Activated CD4-positive, alpha-beta T cell treated with anti-CD3 and anti-CD28 coated beads, Interleukin-2, Interleukin-4, amounts not matched to agents 100 ng/mL and 50 ng/mL, durations not matched to agents 16 hours and 8 hours (primary cell): ENCODE measurements at regions not wholly inside any gene's neighbourhood (a gene's known extent, or its start where the extent isn't known, plus 50 kb on each side); places are given as distances from the start of the nearest gene placed in this dataset.
"Not testable (repeated sequence)": the region's sequence is repeated elsewhere in the genome, so short reads cannot be mapped to it uniquely, and the experiment has no call there.

Experiments
- DNase-seq: peaks from one replicate; pipeline ENCODE4 v3.0.0-alpha.2; 2020; ENCODE audit warnings: low spot score

DNA sequence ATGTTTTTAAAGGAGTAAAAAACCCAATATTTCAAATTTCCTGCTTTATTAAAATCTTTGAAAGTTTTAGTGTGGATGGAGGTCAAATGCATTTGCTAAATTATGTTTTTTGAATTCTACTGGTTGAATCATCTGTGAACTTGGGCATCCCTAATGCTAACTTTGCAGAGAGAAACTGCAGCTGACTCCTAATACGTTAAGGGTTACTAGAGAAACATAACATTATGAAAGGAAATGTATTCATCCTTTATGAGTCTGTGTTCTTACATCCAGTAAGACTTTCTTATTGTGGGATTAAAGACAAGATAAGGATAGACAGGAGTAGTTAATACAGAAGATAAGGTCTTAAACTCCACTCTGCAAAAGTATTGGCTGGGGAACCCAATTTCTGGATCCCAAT lies 140.6 kb downstream of the FAM124B start:
- DNase-seq, result no peak

DNA sequence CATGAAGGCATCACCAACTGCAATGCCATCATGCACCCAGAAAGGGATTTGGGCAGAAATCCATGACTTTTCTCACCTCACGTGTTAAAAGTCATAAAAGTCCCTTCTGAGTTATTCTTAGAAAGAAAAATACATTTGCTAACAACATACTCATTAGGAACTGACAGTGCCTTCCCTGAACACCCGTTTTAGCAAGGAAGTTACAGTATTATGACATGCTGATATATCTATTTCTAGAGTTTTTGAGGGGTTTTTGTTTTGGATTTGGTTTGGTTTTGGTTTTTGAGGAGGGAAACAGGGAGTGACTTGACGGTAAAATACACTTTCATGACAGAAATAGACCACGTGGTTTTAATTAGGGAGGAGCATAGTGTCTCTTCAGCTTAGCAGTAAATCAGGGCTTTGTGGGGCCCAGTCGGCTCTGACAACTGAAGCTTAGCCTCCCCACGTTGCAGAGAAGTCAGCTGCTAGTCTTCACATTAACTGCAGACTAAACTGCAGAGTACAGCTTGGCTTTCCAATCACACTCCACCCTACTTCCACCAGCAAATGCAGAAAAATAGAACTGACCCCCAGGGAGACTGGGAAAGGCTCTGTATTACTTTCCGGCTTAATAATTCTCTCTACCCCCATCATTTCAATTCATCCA lies 141.4 kb downstream of the FAM124B start:
- DNase-seq, result no peak

DNA sequence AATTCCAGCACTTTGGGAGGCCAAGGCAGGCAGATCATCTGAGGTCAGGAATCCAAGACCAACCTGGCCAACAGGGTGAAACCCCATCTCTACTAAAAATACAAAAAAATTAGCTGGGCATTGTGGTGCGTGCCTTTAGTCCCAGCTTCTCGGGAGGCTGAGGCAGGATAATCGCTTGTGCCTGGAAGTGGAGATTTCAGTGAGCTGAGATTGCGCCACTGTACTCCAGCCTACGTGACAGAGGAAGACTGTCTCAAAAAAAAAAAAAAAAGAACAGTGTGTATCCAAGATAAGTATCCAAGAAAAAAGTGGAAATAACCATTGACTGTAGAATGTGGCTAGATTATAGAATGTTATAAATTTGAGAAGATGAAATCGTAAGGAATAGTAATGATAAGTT lies 142.1 kb downstream of the FAM124B start:
- DNase-seq, result no peak

DNA sequence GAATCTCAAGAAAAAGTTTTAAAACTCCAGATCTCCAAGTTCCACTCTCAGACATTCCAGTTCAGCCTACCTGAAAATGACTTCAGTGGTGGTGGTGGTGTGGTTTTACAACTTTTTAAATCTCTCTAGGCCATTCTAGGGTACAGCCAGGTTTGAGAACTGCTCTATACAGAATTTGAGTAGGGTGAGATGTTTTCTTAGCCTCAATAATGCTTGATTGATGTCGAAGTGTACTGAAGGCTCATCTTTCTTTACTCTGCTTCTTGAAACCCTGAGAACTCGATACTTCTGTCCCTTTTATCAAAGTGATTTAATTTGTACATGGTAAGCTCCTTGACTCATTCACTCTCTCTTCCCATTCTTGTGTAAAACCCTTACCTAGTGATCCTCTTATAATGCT lies 143.8 kb downstream of the FAM124B start:
- DNase-seq, result no peak

DNA sequence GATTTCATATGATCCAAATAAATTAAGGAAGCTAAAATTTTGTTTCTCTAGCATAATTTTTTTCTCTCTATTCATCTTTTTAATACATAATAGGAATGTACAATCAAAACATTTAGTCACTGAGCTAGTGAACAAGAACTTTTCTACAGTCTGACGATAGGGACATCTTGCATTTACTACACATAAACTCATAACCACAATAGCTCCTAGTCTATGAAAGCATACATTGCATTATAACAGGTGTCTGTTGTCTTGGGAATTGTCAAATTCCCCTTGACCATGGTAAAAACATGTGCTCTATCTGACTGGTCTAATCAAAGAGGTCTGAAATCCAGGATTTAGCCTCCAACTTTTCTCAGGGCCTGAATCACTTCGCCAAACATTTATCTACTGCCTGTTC lies 144.8 kb downstream of the FAM124B start:
- DNase-seq, result no peak

DNA sequence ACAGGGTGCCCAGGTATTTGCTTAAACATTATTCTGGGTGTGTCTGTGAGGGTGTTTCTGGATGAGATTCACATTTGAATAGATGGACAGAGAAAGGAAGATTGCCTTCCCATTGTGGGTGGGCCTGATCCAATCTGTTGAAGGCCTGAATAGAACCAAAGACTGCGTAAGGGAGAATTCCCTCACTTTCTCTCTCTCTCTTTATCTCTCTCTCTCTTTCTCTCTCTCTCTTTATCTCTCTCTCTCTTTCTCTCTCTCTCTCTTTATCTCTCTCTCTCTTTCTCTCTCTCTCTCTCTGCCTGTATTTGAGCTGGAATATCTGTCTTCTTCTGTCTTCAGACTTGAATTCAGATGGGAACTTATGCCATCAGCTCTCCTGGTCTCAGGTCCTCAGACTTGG lies 148.4 kb downstream of the FAM124B start:
- no peak for DNase-seq

DNA sequence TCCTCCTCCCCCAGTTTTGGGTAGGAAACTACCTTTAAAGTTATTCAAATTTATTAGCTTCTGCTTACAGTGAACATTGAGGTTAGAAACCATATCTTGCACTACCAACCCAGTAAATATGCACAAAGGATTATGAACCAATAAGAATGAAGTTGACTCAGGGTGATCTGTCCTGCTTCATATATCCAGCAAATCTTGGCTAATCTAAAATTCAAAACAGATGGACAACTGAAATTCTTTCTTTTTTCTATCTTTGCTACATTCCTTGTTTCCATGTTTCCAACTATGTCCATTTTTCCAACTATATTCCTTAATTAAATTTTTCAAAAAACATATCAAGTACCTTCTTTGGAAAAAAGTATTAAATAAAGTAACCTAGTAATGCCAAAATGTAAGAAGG lies 149.3 kb downstream of the FAM124B start:
- no peak for DNase-seq

DNA sequence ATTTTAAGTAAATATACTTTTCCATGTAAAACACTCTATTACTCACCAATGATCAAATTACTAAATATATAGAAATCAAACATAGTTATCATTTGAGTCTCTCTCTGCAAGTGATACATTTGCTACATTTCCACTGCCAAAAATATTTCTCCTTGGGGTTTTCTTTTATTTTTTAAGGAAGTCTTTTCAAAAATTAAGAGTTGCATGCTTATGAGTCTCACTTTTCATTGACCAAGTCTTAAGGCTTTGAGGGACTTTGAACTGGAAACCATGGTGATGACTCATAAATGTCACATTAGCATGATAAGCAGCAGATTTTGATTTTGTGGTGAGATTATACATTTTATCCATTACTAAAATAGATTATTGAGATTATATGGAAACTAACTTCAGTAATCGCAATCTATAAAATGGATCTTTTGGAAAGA lies 152.9 kb downstream of the FAM124B start:
- DNase-seq, result no peak

DNA sequence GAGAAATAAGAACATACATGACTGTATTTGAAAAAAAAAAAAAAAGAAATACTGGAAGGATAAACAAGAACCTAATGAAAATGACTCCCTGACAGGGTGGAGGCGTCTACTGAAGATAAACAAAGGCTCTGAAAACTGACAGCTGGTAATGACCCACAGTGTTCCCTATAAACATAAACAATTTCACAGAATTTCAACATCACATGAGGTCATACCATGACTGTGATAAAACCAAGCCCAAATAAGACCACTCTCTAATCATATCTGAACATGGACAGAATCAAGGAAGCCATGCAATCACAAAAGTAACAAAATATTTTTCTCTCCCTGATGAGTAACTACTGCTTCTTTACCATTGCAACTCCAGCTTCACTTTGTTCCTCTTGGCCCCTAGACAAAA lies 159.3 kb downstream of the FAM124B start:
- DNase-seq, result no peak

DNA sequence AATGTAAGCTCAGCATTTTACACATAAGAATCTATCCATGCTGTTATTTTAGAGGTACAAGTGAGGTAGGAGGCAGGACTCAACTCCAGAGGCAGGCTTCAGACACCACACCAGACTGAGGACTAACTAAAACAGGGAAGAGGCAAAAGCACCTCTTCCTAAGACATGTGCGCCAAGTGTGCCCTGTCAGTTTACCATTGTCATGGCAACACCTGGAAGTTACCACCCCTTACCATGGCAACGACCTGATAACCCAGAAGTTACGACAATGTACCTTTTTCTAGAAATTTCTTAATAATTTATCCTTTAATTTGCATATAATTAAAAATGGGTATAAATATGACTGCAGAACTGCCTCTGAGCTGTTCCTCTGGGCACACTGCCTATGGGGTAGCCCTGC lies 160.1 kb downstream of the FAM124B start:
- no peak for DNase-seq

DNA sequence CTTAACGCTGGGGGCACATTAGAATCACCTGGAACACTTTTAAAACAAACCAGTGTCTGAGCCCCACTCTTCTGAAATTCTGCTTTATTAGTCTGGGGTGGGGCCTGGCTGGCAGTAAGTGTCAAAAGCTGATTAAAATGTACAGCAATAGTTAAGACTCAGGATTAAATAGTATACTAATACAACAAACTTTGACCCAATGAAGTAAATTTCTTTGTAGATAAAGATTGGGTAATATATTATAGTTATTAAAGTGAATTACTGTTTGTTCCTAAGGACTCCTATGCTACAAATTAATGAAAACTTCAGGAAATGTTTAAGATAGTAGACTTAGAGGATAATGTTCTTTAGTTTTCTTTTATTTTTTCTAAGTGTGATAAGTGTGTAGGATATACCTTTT lies 160.9 kb downstream of the FAM124B start:
- DNase-seq, result no peak

DNA sequence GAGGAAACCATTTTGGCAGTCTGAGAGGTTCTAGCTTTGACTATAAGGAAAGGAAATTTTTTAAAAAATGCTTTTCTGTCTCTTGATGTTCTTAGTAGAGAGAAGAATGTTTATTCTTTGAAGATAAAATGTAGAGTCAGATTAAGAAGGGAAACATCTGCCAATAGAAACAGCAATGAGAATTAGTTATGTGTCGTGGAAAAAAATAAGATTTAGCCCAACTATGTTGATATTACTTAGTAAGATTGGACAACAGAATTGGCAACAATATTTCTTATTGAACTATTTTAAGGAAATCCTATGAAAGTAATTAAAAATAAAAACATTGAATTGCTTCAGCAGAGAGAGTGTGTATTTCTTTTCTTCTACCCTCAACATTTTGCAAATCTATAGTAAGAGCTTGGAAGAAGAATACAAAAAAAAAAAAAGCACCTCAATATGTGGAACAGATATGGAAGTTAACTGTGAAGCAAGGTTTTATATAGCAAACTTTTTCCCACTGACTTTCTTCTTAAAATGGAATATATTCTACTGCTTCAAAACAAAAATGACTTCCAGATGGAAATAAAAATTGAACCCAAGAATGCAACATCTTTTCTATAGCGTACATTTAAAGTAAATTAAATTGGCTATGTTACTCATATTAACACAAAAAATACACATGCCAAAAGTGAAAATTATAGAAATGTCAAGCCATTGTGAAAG lies 177.9 kb downstream of the FAM124B start:
- no peak for DNase-seq

DNA sequence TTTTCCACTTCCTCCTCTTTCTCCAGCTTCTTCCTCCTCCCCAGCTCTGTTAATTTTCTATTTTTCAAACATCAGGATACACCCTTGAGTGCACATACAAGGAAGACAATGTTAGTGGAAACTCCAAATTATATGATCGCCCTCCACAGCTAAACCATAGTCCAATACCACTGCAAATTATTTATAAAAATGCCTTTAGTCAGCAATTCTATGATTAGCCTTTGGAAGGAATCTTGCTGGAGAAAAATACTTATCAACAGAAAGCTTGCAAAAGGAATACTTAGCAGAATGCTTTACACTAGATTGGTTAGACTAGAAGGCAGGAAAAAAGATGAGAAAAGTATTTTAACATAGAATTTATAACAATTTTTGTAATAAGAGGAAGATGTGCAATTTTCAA lies 178.9 kb downstream of the FAM124B start:
- DNase-seq, result no peak

DNA sequence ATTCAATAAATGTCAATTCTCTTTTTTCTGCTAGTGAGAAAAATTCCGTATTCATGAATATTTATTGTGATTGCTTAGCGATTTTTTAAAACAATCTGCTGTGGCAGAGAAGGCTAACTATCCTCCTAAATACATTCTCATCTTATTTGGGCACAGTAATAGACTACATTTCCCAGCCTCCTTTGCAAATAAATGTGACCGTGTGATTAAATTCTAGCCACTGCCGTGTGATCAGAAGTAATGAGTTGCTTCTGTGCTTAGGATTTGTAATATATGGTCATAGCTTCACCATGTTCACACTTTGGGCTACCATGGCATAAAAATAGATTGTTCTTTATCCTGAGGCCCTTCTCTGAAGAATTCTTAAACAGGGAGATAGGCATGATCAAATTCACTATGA lies 179.6 kb downstream of the FAM124B start:
- DNase-seq, result no peak

DNA sequence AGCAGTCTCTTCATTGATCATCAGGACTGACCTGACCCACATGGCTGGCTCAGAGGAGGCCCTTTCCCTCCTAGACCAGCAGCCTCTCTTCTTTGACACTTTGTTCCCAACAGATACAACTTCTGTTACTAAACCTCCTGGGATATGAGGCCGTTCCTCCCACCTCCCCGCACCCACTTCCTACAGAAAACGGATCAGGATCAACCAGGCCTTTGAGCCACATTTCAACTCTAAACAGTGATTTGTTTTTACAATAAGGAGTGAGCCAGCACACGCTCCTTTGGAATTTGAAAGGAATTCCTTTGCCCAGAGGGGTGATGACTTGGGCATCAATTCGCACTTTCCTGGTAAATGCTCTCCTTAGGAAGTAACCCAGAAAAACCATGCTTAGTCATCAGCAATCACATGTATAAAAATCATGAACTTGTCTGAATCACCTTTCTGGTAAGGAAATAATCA lies 180.4 kb downstream of the FAM124B start:
- no peak for DNase-seq

DNA sequence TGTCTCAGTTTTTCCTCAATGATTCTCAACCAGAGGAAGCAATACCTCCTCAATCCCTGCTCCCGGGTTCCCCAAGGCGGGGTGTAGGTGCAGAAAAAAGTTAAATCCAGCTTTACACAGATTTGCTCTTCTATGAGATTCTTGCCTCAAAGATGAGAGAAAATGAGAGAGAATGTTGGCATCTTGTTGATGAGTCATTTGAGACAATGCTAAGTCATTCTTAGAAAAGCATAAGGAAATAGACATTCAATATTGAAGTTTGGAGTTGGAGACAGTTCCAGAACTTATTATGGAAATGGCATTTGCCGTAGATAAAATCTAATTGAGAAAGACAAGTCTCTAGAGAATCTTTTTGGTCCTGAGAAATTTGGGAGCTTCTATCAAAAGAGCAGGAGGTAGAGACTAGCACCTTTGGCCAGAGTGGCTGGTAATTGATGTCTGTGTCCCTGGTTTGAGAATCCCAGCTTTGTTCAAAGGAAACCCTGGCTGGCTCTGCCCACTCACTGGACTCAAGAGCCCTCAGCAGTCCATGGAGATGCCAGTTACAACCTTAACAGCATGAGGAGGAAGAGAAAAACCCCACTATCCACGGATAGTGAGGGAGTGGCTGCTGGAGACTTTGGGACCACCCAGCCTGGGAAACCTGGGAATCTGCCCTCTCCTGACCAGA lies 181.2 kb downstream of the FAM124B start:
- peak; percentile 44 for DNase-seq

DNA sequence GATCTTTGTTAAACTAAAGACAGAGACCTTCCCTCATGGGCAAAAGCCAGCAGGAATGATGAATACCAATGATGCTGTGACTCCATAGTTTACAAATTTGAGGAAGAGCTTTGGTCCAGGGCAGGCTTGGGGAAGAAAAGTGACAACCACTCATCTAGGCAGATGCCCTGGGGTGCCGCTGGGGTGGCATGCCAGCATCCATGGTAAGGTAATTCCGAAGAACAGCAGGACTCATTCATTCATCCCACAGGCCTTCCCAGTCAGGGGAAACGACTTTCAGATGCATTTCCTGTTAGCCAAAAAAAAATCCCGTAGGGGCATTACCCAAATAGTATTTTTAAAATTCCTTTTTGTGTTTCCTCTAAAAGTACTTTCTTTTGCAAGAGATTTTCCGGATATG lies 180.7 kb upstream of the SERPINE2 start:
- no peak for DNase-seq

DNA sequence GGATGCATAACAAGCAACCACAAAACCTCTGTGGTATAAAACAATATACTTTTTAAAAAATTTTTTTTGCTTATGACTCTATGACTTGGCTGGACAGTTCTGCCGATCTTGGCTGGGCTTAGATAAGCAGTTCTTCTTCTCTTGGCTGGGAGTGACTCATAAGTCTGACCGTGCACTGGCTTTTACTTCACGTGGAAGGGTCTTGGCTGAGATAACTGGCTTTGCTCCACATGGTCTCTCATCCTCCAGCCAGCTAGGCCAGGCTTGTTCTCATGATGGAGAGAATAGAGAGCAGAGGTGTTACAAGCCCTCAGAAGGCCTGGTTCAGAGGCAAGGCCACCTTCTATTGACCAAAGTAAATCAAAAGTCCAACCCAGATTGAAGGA lies 178.9 kb upstream of the SERPINE2 start:
- DNase-seq, result no peak

DNA sequence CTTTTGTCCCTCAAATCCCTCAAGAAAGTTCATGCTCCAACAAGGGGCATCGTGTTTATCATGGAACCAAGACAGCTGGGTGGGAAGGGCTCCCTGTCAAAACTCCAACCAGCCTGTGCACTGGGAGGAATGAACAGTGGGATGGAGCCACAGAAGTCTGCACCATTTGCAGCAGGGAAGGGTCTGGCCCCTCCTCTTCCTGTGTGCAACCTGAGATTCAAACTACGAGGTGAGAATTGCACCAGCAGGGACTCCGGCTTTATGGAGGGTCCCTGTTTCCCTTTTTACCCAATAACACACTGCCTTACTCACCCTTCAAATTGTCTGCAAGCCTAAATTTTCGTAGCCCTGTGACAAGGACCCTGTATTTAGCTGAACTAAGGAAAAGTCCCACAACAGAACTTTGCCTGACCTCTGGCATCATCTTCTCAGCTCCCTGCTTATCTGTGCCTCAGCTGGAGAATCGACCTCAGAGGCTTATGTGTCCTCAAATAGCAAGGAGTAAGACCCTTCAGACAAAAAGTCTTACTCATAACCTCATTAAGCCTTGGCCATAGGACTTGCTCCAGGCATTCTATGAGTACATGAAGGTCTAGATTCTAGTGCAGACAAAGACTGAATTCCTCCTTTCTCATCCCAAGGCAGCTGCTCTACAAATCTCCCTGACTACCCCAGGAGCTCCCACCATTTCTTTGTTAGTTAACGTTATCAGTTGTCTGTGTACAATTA lies 178.3 kb upstream of the SERPINE2 start:
- DNase-seq, result no peak

DNA sequence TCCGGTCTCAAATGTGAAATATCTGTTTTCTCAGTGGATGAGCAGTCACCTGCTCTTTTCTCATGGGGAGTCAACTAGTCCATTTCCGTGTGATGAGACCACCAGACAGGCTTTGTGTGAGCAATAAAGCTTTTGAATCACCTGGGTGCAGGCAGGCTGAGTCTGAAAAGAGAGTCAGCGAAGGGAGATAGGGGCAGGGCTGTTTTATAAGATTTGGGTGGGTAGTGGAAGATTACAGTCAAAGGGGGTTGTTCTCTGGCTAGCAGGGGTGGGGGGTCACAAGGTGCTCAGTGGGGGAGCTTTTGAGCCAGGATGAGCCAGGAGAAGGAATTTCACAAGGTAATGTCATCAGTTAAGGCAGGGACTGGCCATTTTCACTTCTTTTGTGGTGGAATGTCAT lies 176.5 kb upstream of the SERPINE2 start:
- not testable (repeated sequence) for DNase-seq

DNA sequence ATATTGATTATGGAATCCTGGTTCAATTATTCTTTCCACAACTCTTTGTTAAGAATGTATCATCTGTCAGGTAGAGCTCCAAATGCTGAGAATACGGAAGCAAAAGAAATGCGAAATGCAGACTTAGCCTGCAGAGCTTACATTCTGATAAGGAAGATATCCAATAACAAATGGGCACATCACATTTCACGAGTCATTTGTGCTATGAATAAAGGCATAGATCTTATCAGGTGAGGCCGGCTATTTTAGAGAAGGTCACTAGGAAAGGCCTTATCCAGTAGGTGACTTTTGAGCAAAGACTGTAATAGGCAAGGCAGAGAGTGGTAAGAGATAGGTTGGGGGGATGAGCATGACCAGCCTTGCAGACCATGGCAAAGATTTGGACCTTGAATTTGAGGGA lies 174.3 kb upstream of the SERPINE2 start:
- no peak for DNase-seq

DNA sequence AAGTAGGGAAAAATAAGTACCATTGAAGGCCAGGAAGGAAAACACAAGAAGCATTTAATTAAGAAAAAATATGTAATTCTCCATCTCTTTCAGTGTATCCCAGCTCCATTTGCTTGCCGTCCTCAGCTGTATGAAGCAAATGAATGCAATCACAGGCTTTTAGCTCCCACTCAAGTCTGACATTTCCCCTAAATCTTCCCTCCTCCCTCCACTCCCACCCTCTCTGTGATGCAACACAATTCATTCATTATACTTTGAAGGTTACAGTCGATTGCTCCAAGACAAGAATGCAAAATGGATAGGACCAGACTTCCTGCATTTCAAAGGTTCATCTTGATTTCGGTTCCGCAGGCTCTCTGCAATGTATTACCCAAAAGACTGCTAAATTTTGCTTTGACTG lies 172.7 kb upstream of the SERPINE2 start:
- DNase-seq, result no peak

DNA sequence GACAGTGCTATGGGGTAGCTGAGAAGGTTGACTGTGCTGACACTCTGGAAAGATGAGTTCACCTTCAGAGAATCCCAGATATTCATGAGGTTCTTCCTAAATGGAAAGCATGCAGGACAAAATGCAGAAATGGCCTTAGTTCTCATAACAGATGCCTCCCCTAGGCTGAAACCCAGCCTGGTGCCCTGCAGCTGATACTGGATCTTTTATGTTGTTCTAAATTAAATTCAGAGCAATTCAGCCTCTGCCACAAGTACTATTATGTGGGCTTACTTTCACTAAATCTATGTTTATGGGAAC lies 172.0 kb upstream of the SERPINE2 start:
- DNase-seq, result no peak
